Erythroblast (primary cell): ENCODE measurements at regions not wholly inside any gene's neighbourhood (a gene's known extent, or its start where the extent isn't known, plus 50 kb on each side); places are given as distances from the start of the nearest gene placed in this dataset.

Source experiments
- DNase-seq, 2 experiments: peaks; one replicate each; lab custom pipeline; 2025; lab: John Stamatoyannopoulos, UW
- GATA1 ChIP-seq: IDR thresholded peaks from 2 replicates; pipeline ENCODE4 v1.6.1; 2011; ENCODE audit warnings: low read depth, mild to moderate bottlenecking, control low read depth, low read length, moderate library complexity
- POLR2A ChIP-seq: IDR thresholded peaks from 2 replicates; pipeline ENCODE4 v1.6.1; 2011; ENCODE audit warnings: mild to moderate bottlenecking, low read length

DNA sequence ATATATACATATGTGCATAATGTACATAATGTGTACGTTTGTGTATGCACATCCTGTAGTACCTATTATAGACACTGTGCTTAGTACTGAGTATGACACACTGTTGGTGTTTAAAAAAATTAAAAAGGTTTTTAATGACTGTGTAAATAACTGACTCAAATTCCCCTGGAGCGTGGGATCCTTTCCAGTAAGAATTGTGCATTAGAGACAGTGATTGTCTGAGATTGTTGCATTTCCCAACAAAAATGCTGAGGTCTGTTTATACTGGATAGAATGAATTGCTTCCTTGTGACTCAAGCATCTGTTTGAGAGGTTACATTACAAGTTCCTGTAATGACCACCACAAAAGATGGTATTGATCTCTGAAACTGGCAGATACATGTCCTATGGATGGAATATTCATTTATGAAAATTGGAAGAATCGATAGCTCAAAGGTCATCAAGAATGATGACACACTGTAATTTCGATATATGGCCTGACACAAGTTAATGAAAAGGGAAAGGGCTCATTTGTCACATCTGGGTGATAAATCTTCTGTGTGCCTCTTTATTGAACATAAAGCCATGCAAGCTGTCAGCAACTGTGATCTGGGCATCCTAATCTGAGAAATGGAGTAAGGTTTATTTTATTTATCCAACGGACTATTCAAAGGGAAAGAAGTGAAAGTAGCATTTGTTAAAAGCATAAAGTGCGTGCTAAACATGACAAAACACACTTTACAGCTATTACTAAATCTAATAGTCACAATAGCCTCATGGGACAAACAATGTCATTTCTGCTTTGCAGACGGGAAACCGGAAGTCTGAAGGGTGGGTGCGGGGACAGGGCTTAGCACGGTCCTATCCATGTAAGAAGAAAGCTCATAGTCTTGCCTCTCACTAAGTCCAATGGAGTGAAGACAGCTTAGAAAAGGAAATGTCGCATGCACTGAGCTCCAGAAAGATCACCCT, 228.8 kb downstream of the CDH11 start:
- TF ChIP-seq GATA1 (no peak), POLR2A (no peak)
- DNase-seq, result no peak

DNA sequence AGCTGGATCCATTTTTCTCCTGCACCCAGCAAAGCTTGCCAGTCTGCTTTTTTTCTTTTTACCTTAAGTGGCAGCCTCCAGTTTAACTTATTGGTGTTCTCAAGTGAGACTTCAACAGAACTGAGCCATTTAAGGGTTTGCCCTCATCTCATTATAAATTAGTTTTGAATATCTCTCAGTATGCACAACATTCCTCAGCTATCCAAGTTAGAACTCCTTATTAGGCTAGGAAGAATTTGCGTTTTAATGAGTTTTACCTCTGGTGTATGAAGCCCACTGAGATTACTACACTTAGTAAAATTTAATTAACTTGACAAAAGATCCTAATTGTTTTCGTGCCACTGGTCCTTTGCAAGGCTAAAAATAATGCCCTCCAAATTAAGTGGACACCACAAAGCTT, 232.4 kb downstream of the CDH11 start:
- no peak for DNase-seq
- no peak for TF ChIP-seq POLR2A
- no peak for TF ChIP-seq GATA1

DNA sequence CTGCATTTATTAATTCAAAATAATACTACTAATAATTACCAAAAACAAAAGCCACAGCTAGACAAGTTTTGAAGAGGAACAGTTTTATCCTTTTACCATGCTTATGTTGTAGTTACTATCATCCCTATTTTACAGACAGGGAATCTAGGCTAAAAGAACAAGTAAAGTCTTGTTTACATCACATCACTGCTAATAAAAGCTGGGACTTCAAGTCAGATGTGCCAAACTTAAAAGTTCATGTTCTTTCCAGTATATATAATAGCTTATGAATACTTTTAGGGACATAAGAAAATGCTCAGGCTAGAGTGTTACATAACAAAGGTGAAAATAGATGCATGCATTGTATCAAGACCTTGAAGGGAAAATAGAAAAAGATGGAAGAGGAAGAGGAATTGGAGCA, 234.2 kb downstream of the CDH11 start:
- no peak for TF ChIP-seq POLR2A
- no peak for TF ChIP-seq GATA1
- no peak for DNase-seq

GRCh38 chr16:64882078-64882784, 239.6 kb downstream of the CDH11 start:
- TF ChIP-seq GATA1 (no peak), POLR2A (no peak)
- no peak for DNase-seq

DNA sequence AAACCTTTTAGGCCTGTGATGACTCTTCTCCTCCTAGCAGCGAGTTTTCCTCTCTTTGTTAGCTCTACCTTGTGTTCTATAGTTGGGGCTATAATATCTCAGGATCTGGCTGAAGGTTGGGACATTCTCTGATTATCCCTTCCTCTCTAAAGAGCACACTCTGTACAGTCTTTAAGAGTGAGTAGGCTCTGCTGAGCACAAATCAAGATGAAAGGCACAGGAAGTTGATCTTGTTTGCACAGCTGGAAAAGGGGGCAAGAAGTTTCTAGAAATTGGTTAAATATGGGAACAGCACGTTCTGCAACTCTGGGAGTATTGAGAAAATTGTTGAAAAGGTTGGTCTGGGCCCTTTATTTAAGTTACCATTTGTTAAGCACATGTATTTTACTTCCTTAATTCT, 240.9 kb downstream of the CDH11 start:
- TF ChIP-seq POLR2A (no peak), GATA1 (no peak)
- no peak for DNase-seq

DNA sequence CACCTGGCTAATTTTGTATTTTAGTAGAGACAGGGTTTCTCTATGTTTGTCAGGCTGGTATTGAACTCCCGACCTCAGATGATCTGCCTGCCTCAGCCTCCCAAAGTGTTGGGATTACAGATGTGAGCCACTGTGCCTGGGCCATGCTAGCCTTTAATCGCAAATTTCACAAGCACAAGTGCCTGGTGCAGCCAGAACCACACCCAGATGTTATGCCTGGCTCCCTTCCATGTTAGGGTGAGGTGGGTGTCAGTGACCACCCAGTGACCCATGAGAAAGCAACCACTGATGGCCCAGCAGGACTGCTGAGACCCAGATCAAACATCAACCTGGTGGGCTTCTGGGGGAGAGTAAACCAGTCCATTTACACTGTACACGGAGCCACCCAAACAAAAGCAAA, 241.9 kb downstream of the CDH11 start:
- no peak for DNase-seq
- no peak for TF ChIP-seq GATA1
- TF ChIP-seq POLR2A, result no peak

DNA sequence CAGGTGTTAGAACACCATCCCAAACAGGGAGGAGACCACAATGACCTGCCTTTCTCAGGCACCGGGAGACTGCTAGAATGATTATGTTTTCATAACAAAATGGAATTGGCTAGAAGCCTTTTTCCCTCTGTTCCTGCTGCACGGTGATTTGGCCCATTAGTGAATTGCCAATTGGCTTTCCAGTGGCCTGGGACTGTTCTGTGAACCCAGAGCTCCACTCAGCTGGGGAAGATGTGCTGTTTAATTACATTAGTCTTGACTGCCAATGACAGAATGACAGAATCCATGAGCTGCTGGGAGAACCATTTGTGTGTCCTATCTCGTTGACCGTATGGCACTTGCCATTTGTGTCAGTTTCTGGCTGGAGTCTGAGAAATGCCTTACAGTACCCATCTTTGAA, 242.9 kb downstream of the CDH11 start:
- no peak for DNase-seq
- TF ChIP-seq POLR2A, result no peak
- TF ChIP-seq GATA1, result no peak

DNA sequence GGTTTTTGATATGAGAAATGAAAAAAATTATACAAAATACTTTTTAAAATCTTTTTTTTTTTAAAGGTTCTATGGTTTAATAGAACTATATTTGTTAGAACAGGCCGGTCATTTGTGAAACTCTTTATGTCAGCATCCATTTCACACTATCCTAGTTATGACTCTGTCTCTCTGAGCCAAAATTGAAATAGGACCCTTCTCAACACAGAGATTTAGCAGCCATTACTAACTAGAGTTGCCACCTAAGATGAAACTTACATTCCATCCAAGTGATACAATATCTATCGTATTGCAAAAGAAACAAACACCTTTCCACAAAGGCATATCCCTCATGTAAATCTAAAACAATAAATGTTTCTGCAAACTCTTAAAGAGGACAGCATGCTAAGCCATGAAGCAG, 249.8 kb downstream of the CDH11 start:
- no peak for DNase-seq
- TF ChIP-seq POLR2A (no peak), GATA1 (no peak)

- DNase-seq, result no peak
- TF ChIP-seq GATA1, result no peak
- no peak for TF ChIP-seq POLR2A
Observed at GRCh38 chr16:64870859-64871258, 251.0 kb downstream of the CDH11 start.

DNA sequence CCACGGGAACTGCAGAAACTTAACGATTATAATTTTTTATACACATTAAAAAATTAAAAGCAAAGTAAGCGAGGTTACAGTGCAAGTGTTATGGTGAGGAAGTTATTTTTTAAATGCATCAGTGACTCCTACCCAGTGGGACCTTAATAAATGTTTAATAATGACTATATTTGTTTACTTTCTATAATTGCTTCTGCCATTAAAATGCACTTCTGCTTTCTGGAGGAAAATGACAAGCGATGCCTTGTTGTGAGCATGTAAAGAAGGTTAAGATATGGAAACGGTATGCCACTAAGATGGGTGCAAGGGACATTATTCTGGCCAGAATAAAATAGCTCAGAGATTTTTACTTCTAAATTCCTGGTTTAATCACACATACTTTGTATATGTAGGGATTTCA, 252.1 kb downstream of the CDH11 start:
- TF ChIP-seq GATA1 (no peak), POLR2A (no peak)
- no peak for DNase-seq

DNA sequence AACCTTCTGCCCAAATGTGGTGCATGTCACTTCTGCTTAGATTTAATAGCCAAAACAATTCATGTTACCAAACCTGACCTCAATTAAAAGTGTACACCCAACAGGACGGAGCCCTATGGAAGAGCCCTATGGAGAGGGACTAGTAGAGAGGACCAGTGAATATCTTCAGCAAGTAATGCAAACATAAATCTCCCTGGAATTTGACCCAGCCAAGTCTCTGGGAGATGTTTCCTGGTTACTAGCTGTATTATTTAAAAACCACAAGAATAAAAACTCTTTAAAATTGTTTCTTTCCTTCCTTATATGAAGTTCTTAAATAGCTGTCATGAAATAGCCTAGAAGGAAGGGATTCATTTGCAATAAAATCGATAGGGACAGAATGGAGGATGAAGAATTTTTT, 255.8 kb downstream of the CDH11 start:
- no peak for TF ChIP-seq POLR2A
- TF ChIP-seq GATA1, result no peak
- DNase-seq, result no peak

DNA sequence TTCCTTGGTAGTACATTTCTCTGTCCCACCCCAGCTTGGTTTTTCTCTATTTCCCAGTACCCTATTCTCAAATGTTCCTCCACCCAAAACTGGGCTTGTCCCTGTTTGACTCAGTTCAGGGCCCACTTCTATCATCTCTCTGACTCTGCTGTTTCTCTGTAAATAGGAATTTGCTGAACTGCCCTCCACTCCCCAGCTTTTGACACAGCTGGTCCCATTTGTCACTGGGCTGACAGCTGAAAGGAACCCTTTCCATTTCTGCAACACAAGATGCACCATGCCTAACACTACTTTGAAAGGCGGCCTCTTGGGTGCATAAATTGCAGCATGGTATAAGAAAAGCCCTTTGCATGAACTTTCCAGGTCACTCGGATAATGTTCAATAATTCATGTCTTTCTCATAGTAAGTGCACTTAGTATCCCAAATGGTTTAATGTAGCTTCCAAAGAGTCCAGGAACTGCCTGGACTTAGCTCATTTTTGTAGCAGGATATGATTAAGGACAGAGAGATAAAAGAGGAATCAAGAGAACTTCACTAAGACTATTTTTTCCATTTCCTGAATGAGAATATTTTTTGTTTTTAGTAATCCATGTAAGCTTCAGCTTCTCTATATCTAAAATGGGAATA, 256.7 kb downstream of the CDH11 start:
- no peak for DNase-seq
- TF ChIP-seq POLR2A, result no peak
- no peak for TF ChIP-seq GATA1

DNA sequence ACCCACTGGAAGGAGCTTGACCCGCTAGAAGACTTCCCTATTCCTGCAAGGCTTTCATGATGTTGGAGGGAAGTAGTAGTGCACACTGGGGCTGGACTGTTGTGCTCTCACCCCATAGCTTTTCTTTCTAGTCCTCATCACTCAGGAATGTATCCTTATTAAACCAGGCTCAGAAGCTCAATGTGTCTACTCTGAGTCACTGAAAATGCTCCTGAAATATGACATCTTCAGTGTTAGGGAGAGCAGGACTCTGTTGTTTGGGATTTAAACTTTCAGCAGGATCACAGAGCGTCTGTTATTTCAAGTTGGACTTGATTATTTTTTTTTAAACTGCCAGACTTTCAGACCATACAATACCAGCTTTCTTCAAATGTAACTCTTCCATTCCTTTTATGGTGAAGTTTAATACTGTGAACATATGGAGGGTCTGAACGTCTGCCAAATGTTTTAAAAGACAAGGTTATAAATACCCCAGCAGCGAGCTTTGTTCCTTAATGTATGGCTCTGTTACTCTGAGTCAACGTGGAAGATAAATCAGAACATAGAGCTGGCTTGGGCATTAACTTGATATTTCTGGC, 257.5 kb downstream of the CDH11 start:
- TF ChIP-seq GATA1 (no peak), POLR2A (no peak)
- DNase-seq, result no peak
